Activated naive CD4-positive, alpha-beta T cell treated with anti-CD3 and anti-CD28 coated beads, Interleukin-2, amount 50 U/mL, for 72 hours (primary cell): ENCODE measurements at regions not wholly inside any gene's neighbourhood (a gene's known extent, or its start where the extent isn't known, plus 50 kb on each side); places are given as distances from the start of the nearest gene placed in this dataset.

ENCODE experiments used
- ATAC-seq, 2 donors: fragments of 150-1000 bp; cut with Tn5 transposase; 2 replicates each; pipeline ENCODE4 v1.10.0; 2021; ENCODE audit warnings: mild to moderate bottlenecking in 2 of 2, moderate library complexity in 2 of 2
- DNase-seq, 2 donors: peaks; one replicate each; pipeline ENCODE4 v3.0.0; 2021 to 2022; ENCODE audit warnings: low spot score in 2 of 2
- H3K27ac Mint-ChIP-seq, 2 donors: one replicate each; pipeline ENCODE4 v1.8.0; 2022; ENCODE audit warnings: mild to moderate bottlenecking in 2 of 2, mixed read lengths in 2 of 2
- H3K36me3 Mint-ChIP-seq, 2 donors: one replicate each; pipeline ENCODE4 v1.8.0; 2022; ENCODE audit warnings: mixed read lengths in 2 of 2
- H3K9me3 Mint-ChIP-seq, 2 donors: one replicate each; pipeline ENCODE4 v1.8.0; 2022; ENCODE audit warnings: mixed read lengths in 2 of 2

DNA sequence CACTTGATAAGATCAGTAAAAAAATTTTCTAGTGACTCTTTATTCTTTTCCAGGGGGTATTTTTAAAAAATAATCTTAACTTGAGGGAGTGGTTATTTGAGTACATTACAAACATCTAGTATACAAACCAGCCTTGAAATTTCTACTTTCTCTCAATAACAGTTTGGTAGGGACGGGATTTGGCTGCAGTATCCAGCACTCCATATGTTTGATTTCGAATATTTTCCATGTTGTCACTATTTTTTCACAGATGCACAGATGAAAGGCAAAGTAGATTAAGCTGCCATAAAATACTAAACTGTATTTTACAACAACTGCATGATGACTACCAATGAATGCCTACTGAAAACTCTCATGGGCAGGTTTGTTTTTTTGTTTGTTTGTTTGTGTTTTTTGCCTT lies 225.0 kb downstream of the COX7B2 start:
- ATAC-seq, result no peak
- no peak for DNase-seq
- no peaks in the 10 kb centered on the region for H3K36me3 Mint-ChIP-seq

DNA sequence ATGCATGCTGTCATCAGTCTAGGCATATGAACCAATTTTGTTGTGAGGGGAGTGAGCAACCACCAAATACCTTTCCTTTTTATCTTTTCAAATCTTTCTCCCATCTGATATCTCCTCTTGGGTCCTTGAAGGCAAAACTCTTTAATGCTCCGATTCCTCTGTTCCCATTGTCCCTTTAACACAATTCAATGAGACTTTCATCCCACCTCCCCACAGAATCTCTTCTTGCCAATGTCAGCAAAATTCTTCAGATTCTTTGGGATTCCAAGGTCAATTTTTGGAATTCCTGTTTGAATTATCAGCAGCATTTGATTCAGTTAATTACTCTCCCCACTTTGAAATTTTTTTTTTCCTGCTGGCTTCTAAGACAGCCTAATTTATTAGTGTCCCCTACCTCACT lies 232.7 kb downstream of the COX7B2 start:
- ATAC-seq (no peak), DNase-seq (no peak)
- Mint-ChIP-seq H3K9me3 (peaks cover 9 to 18% of the 10 kb centered on the region in 2 donors), H3K27ac (no peak overlapping the region), H3K36me3 (peaks cover 0 to 5% of the 10 kb centered on the region in 2 donors)

More for the DNA sequence above, 225.0 kb downstream of the COX7B2 start:
- Mint-ChIP-seq H3K27ac (no peak overlapping the region), H3K9me3 (peaks cover 5 to 8% of the 10 kb centered on the region in 2 donors)

DNA sequence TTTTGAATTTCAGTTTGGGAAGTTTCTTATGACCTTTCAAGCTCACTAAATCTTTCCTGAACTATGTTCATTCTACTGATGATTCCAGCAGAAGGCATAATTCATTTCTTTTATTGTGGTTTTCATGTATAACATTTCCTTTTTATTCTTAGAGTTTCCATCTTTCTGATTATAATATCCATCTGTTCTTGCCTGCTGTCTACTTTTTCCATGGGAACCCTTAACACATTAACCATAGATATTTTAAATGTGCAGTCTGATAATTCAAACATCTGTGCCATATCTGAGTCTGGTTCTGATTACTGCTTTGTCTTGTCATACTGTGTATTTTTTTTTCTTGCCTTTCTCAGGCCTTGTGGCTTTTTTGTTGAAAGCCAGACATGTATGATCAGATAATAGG lies 234.7 kb downstream of the COX7B2 start:
- Mint-ChIP-seq H3K9me3 (peaks cover 9 to 17% of the 10 kb centered on the region in 2 donors), H3K36me3 (peaks cover 0 to 5% of the 10 kb centered on the region in 2 donors), H3K27ac (no peak overlapping the region)
- ATAC-seq, result no peak
- DNase-seq, result no peak

DNA sequence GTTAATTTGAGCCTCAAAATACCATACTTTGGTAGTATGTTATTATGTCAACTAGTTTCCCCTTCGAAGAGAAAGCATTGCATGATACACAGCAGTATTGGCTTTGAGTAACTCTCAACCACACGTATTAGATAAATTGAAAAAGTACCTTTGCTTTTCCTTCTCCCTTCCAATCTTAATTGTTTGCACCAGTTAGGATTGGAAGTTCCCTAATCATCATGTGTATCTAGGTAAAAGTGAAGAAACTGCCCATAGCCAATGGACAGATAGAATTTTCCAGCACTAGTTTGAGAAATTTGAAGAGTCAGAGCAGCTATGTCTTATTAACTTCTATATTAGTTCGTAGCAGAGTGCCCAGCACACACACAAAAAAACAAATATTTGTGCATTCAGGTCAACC lies 241.3 kb downstream of the COX7B2 start:
- H3K27ac Mint-ChIP-seq, result no peak overlapping the region
- ATAC-seq (no peak), DNase-seq (no peak)
- H3K36me3 Mint-ChIP-seq, result peaks cover 0 to 5% of the 10 kb centered on the region in 2 donors
- H3K9me3 Mint-ChIP-seq, result peaks cover 12 to 15% of the 10 kb centered on the region in 2 donors

DNA sequence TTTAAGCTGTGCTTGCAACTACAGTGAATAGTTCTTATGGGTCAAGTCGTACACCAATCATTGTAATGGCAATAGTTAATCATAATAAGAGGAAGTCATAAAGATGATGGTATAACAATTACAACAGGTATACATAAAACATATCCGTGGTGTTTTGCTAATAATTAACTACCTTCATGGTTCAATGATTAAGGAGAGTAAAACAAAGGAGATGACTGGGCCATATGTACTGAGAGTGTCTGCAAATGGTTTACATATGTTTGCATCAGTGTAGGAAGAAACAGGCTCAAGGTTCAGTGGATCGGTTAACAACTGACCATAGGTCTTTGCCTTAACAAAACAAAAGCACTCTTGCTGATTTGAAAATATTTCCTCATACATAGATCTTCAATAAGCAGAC lies 253.0 kb downstream of the COX7B2 start:
- ATAC-seq (no peak), DNase-seq (no peak)
- peaks cover 10 to 15% of the 10 kb centered on the region in 2 donors for H3K9me3 Mint-ChIP-seq
- H3K36me3 Mint-ChIP-seq, result peaks cover 0 to 5% of the 10 kb centered on the region in 2 donors
- H3K27ac Mint-ChIP-seq, result no peak overlapping the region

DNA sequence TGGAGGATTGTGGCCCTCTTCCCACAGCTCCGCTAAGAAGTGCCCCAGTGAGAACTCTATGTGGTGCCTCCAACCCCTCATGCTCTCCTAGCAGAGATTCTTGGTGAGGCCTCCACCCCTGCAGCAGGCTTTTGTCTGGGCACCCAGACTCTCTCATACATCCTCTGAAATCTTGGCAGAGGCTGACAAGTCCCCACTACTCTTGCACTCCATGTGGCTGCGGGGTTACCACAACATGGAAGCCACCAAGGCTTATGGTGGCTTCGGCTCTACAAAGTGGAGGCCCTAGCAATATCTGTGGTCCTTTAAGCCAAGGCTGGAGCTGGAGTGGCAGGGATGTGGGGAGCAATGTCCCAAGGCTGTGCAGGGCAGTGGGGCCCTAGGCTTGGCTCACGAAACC lies 255.2 kb downstream of the COX7B2 start:
- ATAC-seq, result no peak
- no peak for DNase-seq
- H3K27ac Mint-ChIP-seq, result no peak overlapping the region
- H3K9me3 Mint-ChIP-seq, result peaks cover 8 to 14% of the 10 kb centered on the region in 2 donors
- H3K36me3 Mint-ChIP-seq, result no peaks in the 10 kb centered on the region

DNA sequence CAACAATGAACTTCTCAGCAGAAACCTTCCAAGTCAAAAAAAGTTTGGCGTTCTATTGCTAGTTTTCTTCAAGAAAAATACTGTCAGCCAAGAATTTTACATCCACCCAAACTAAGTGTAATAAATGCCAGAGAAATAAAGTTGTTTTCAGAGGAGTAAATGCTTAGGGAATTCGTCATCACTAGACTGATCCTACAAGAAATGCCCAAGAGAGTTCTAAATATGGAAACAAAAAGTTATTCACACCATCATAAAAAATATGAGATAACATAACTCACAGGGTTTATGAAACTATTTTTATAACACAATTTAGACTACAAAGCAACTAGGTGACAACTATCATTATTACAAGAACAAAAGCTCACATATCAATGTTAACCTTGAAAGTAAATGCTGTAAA lies 259.5 kb upstream of the GABRA2 start:
- H3K27ac Mint-ChIP-seq, result no peak overlapping the region
- DNase-seq, result no peak

DNA sequence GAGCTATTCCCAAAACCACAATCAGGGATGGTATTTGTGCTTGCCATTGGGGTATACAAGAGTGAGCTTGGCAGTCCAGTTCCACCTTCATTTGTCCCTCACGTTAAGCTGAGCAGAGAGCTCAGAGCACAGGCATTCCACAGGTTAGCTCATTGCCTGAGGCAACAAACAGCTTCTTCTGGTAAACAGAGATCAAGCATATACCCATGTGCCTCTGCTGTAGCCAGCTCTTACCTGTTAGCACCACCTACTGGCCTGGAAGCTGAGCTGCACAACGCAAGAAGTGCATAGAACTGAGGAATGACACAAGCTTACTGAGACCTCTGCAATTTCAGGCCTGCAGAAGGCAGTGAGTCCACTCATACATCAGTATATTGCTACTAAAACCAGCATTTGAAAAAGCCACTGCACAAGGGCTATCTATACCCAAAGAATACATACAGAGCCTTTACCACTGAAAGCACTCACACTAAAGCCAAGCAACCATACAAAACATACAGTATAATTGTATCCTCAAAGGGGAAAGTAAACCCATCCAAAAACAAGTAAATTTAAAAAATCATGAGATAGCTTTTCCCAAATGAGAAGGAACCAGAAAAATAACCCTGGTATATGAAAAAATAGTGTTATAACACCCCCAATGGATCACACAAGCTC lies 258.3 kb upstream of the GABRA2 start:
- ATAC-seq (peak in 1 of 2 donors; percentile 38), DNase-seq (no peak)
- Mint-ChIP-seq H3K27ac (no peak overlapping the region), H3K36me3 (peaks cover 0 to 5% of the 10 kb centered on the region in 2 donors), H3K9me3 (peaks cover 8 to 14% of the 10 kb centered on the region in 2 donors)

More for the DNA sequence above, 259.5 kb upstream of the GABRA2 start:
- peaks cover 0 to 5% of the 10 kb centered on the region in 2 donors for H3K36me3 Mint-ChIP-seq
- no peak for ATAC-seq
- peaks cover 8 to 14% of the 10 kb centered on the region in 2 donors for H3K9me3 Mint-ChIP-seq

DNA sequence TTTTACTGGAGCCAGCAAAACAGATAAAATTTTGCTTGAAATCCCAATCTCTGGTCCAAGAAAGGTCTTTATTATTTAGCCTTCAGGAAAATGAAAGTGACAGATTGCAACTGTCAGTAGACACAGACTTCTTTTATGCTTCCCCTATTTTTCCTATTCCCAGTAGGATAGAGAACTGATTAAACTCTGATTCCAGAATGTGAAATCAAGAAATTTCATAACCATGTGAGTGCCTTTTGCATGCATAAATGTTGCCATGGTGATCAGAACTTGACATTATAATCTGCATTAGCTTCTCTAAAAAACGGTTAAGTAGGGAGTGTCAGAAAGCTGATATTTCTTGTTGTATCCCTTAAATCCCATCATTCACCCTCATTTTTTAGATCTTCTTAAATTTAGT lies 255.2 kb upstream of the GABRA2 start:
- no peak for ATAC-seq
- H3K27ac Mint-ChIP-seq, result no peak overlapping the region
- DNase-seq, result no peak
- H3K36me3 Mint-ChIP-seq, result peaks cover 0 to 5% of the 10 kb centered on the region in 2 donors
- peaks cover 0 to 5% of the 10 kb centered on the region in 2 donors for H3K9me3 Mint-ChIP-seq
